Smooth muscle cell (in vitro differentiated cells): ENCODE measurements at regions not wholly inside any gene's neighbourhood (a gene's known extent, or its start where the extent isn't known, plus 50 kb on each side); places are given as distances from the start of the nearest gene placed in this dataset.

Experiments
- DNase-seq: peaks from one replicate; lab custom pipeline; 2025; ENCODE audit not compliant: unreplicated experiment; lab: John Stamatoyannopoulos, UW
- H2AFZ ChIP-seq: fragments of 200-600 bp; sonication (generic); 2 replicates; pipeline ENCODE4 v1.6.0; 2016; ENCODE audit warnings: antibody characterized with exemption, low read depth, mild to moderate bottlenecking
- H3F3A ChIP-seq: fragments of 200-600 bp; sonication (generic); 2 replicates; pipeline ENCODE4 v1.6.0; 2017; ENCODE audit warnings: antibody characterized with exemption, low read depth
- H3K27ac ChIP-seq: fragments of 200-600 bp; sonication (generic); 2 replicates; pipeline ENCODE4 v1.5.1; 2016; ENCODE audit warnings: low read depth, mild to moderate bottlenecking
- H3K27me3 ChIP-seq: fragments of 200-600 bp; sonication (generic); 2 replicates; pipeline ENCODE4 v1.6.1; 2016; ENCODE audit warnings: low read depth, mild to moderate bottlenecking
- H3K36me3 ChIP-seq: fragments of 200-600 bp; sonication (generic); 2 replicates; pipeline ENCODE4 v1.5.1; 2016; ENCODE audit warnings: low read depth
- H3K4me1 ChIP-seq: fragments of 200-600 bp; sonication (generic); 2 replicates; pipeline ENCODE4 v1.5.1; 2016; ENCODE audit warnings: low read depth
- H3K4me2 ChIP-seq: fragments of 200-600 bp; sonication (generic); 2 replicates; pipeline ENCODE4 v1.6.0; 2016; ENCODE audit warnings: mild to moderate bottlenecking
- H3K4me3 ChIP-seq: fragments of 200-600 bp; sonication (generic); 2 replicates; pipeline ENCODE4 v1.5.1; 2016; ENCODE audit warnings: mild to moderate bottlenecking
- H3K79me2 ChIP-seq: fragments of 200-600 bp; sonication (generic); 2 replicates; pipeline ENCODE4 v1.6.0; 2016; ENCODE audit warnings: low read depth, mild to moderate bottlenecking
- H3K9ac ChIP-seq: fragments of 200-600 bp; sonication (generic); 2 replicates; pipeline ENCODE4 v1.6.0; 2016; ENCODE audit warnings: low read depth
- H3K9me3 ChIP-seq: fragments of 200-600 bp; sonication (generic); replicated peaks from 2 replicates; pipeline ENCODE4 v1.5.1; 2016; ENCODE audit warnings: low read depth
- H4K20me1 ChIP-seq: fragments of 200-600 bp; sonication (generic); 2 replicates; pipeline ENCODE4 v1.6.0; 2016; ENCODE audit warnings: low read depth
- CTCF ChIP-seq: fragments of 200-600 bp; sonication (generic); IDR thresholded peaks from 2 replicates; pipeline ENCODE4 v1.5.1; 2017; ENCODE audit warnings: borderline replicate concordance, mild to moderate bottlenecking, antibody characterized with exemption; ENCODE audit not compliant: insufficient read depth, poor library complexity, severe bottlenecking
- WGBS: methylation state at CpG from one replicate; pipeline ENCODE4 v1.1.7; 2016; ENCODE audit warnings: low lambda C conversion rate; 5-methylcytosine and 5-hydroxymethylcytosine counted together

GRCh38 chr12:19933924-19934323, 434.4 kb upstream of the PDE3A start:
- Histone ChIP-seq H3F3A (no peaks in the 10 kb centered on the region), H3K27me3 (no peaks in the 10 kb centered on the region), H3K79me2 (no peaks in the 10 kb centered on the region), H3K4me3 (no peak overlapping the region), H3K9me3 (no peaks in the 10 kb centered on the region), H3K36me3 (no peaks in the 10 kb centered on the region), H3K9ac (no peak overlapping the region), H3K4me1 (no peaks in the 10 kb centered on the region), H4K20me1 (no peaks in the 10 kb centered on the region), H3K4me2 (no peak overlapping the region), H3K27ac (no peak overlapping the region), H2AFZ (no peak overlapping the region)
- TF ChIP-seq CTCF: no peak
- WGBS: 91% methylated on average over 3 of the region's 3 CpGs
- no peak for DNase-seq

- WGBS: 97% methylated on average over 6 of the region's 6 CpGs
- Histone ChIP-seq H2AFZ (no peak overlapping the region), H3K4me2 (no peak overlapping the region), H3K4me3 (no peak overlapping the region), H4K20me1 (no peaks in the 10 kb centered on the region), H3K27me3 (no peaks in the 10 kb centered on the region), H3F3A (no peaks in the 10 kb centered on the region), H3K27ac (no peak overlapping the region), H3K4me1 (no peaks in the 10 kb centered on the region), H3K79me2 (no peaks in the 10 kb centered on the region), H3K36me3 (no peaks in the 10 kb centered on the region), H3K9ac (no peak overlapping the region), H3K9me3 (no peaks in the 10 kb centered on the region)
- no peak for TF ChIP-seq CTCF
- DNase-seq: no peak
Measured at GRCh38 chr12:19937161-19937560, 431.2 kb upstream of the PDE3A start.

- H3F3A ChIP-seq: no peaks in the 10 kb centered on the region
- no peak for TF ChIP-seq CTCF
- H4K20me1 ChIP-seq: no peaks in the 10 kb centered on the region
- no peak overlapping the region for H3K9ac ChIP-seq
- H3K4me1 ChIP-seq: no peaks in the 10 kb centered on the region
- no peak overlapping the region for H2AFZ ChIP-seq
- H3K4me2 ChIP-seq: no peak overlapping the region
- H3K36me3 ChIP-seq: no peaks in the 10 kb centered on the region
- H3K9me3 ChIP-seq: no peaks in the 10 kb centered on the region
- H3K27me3 ChIP-seq: no peaks in the 10 kb centered on the region
- no peaks in the 10 kb centered on the region for H3K79me2 ChIP-seq
- 93% methylated on average over 2 of the region's 2 CpGs for WGBS
- no peak for DNase-seq
- no peak overlapping the region for H3K4me3 ChIP-seq
- no peak overlapping the region for H3K27ac ChIP-seq
Measured at GRCh38 chr12:19938031-19938430, 430.3 kb upstream of the PDE3A start.

GRCh38 chr12:19938491-19938890, 429.8 kb upstream of the PDE3A start:
- no peak overlapping the region for H3K4me2 ChIP-seq
- H3K79me2 ChIP-seq: no peaks in the 10 kb centered on the region
- TF ChIP-seq CTCF: no peak
- no peaks in the 10 kb centered on the region for H3K36me3 ChIP-seq
- H3K27ac ChIP-seq: no peak overlapping the region
- H4K20me1 ChIP-seq: no peaks in the 10 kb centered on the region
- H3F3A ChIP-seq: no peaks in the 10 kb centered on the region
- H2AFZ ChIP-seq: no peak overlapping the region
- no peaks in the 10 kb centered on the region for H3K27me3 ChIP-seq
- no peaks in the 10 kb centered on the region for H3K4me1 ChIP-seq
- H3K9me3 ChIP-seq: no peaks in the 10 kb centered on the region
- H3K4me3 ChIP-seq: no peak overlapping the region
- DNase-seq: no peak
- H3K9ac ChIP-seq: no peak overlapping the region
- 97% methylated on average over 1 of the region's 1 CpG for WGBS
